ENCODE measurements at regions not wholly inside any gene's neighbourhood (a gene's known extent, or its start where the extent isn't known, plus 50 kb on each side); places are given as distances from the start of the nearest gene placed in this dataset.

DNA sequence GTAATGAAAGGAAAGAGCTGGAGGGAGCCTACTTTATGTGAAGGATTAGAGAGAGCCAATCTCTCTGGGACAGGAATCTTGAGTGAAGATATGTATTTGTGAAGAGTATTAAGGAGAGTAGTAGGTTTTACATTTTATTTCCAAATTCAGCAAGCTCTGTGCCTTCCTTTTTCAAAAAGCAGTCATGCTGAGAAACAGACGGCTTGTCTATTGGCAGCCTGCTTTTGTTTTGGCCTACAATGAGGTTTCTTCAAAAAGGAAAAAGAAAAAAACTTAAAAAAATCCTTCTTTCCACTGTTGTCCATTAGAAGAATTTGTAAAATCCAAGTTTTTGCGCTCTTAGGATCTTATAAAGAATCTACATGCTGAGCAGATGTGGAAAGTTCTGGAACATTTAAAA lies 103.6 kb upstream of the PTGFR start:
- Histone ChIP-seq H3K9ac (ENCODE audit: low read length) (no peak overlapping the region), H3K9me3 (ENCODE audit: control insufficient read depth in 1 of 2, insufficient read depth in 1 of 2, low read depth in 1 of 2, low read length in 2 of 2) (no peaks in the 10 kb centered on the region), H3K79me2 (ENCODE audit: insufficient read depth, low read length) (no peaks in the 10 kb centered on the region), H3K27me3 (ENCODE audit: insufficient read depth, low read length) (no peaks in the 10 kb centered on the region), H2AFZ (ENCODE audit: low read depth, low read length, poor library complexity, severe bottlenecking) (no peak overlapping the region), H3K36me3 (ENCODE audit: control insufficient read depth in 1 of 2, insufficient read depth in 2 of 2, low read length in 2 of 2) (no peaks in the 10 kb centered on the region), H3K4me3 (replicated peaks in 1 of 2; ENCODE audit: low read depth in 1 of 2, low read length in 2 of 2) (no peak overlapping the region), H3K4me2 (ENCODE audit: low read length) (no peak overlapping the region), H3K4me1 (ENCODE audit: control insufficient read depth in 1 of 2, insufficient read depth in 2 of 2, low read length in 2 of 2) (no peaks in the 10 kb centered on the region), H3K27ac (ENCODE audit: low read depth, low read length) (no peak overlapping the region), H3K9me2 (ENCODE audit: insufficient read depth) (no peaks in the 10 kb centered on the region), H4K20me1 (ENCODE audit: insufficient read depth) (no peaks in the 10 kb centered on the region)
- intact Hi-C loops (cut with micrococcal nuclease): loop anchor here (5.0 kb wide), 1 partner anchor 50 kb away; no protein-coding TSS in a partner anchor
- DNase-seq (ENCODE audit: low read depth, low spot score): no peak
- RAD21 ChIA-PET (ENCODE audit: low non-redundant PET in 1 of 2, low total read pairs in 2 of 2, uncharacterized antibody in 2 of 2, unreplicated experiment in 2 of 2): no interaction called here
- no peak for ATAC-seq
- no peak for TF ChIP-seq SRF (IDR thresholded peaks at IDR 0.05; ENCODE audit: low read depth)
- no TSS peak for BruUV-seq (replicated peaks)
- POLR2A ChIA-PET: no interaction called here
- CTCF ChIA-PET: no interaction called here

DNA sequence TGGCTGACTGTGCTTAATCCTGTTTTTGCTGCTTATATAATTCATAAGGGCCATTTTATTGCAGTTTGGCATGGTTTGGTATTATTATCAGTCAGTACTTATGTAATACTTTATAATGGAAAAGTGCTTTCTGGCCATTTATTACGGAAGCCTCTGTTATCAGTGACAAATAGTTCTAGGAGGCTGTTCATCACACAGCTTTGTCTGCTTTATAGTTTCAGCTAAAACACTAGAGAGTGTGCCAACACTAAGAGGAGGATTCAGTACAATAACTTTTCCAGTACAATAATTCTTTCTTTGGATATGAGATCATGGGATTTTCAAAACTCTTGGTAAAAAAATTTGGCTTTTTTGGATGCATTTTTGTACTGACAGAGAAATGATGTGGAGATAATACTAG lies 102.9 kb upstream of the PTGFR start:
- no TSS peak for BruUV-seq (replicated peaks)
- H3K27ac ChIP-seq (ENCODE audit: low read depth, low read length): no peak overlapping the region
- H3K4me3 ChIP-seq (replicated peaks in 1 of 2; ENCODE audit: low read depth in 1 of 2, low read length in 2 of 2): no peak overlapping the region
- ChIA-PET RAD21 (ENCODE audit: low non-redundant PET in 1 of 2, low total read pairs in 2 of 2, uncharacterized antibody in 2 of 2, unreplicated experiment in 2 of 2) (no interaction called here), CTCF (no interaction called here), POLR2A (no interaction called here)
- no peak overlapping the region for H2AFZ ChIP-seq (ENCODE audit: low read depth, low read length, poor library complexity, severe bottlenecking)
- H3K4me1 ChIP-seq (ENCODE audit: control insufficient read depth in 1 of 2, insufficient read depth in 2 of 2, low read length in 2 of 2): no peaks in the 10 kb centered on the region
- intact Hi-C loops (cut with micrococcal nuclease): loop anchor here (5.0 kb wide), 1 partner anchor 49 kb away; no protein-coding TSS in a partner anchor
- H3K27me3 ChIP-seq (ENCODE audit: insufficient read depth, low read length): no peaks in the 10 kb centered on the region
- no peaks in the 10 kb centered on the region for H3K79me2 ChIP-seq (ENCODE audit: insufficient read depth, low read length)
- no peaks in the 10 kb centered on the region for H3K9me3 ChIP-seq (ENCODE audit: control insufficient read depth in 1 of 2, insufficient read depth in 1 of 2, low read depth in 1 of 2, low read length in 2 of 2)
- H3K9ac ChIP-seq (ENCODE audit: low read length): no peak overlapping the region
- ATAC-seq (no peak), DNase-seq (ENCODE audit: low read depth, low spot score) (no peak)
- no peaks in the 10 kb centered on the region for H3K9me2 ChIP-seq (ENCODE audit: insufficient read depth)
- no peaks in the 10 kb centered on the region for H3K36me3 ChIP-seq (ENCODE audit: control insufficient read depth in 1 of 2, insufficient read depth in 2 of 2, low read length in 2 of 2)
- H3K4me2 ChIP-seq (ENCODE audit: low read length): no peak overlapping the region
- no peaks in the 10 kb centered on the region for H4K20me1 ChIP-seq (ENCODE audit: insufficient read depth)
- TF ChIP-seq CEBPB (IDR thresholded peaks at IDR 0.05; ENCODE audit: low read depth) (no peak), CBX3 (IDR thresholded peaks at IDR 0.05; ENCODE audit: low read depth) (no peak), EGR1 (IDR thresholded peaks at IDR 0.05; ENCODE audit: low read depth) (no peak), RAD21 (IDR thresholded peaks at IDR 0.05; ENCODE audit: low read depth) (no peak), FOSL1 (IDR thresholded peaks at IDR 0.05; ENCODE audit: low read depth) (no peak), ZNF274 (IDR thresholded peaks at IDR 0.05; ENCODE audit: low read depth, low read length) (no peak), ELF1 (IDR thresholded peaks at IDR 0.05; ENCODE audit: borderline replicate concordance, low read depth) (no peak), POLR2A (IDR thresholded peaks at IDR 0.05; ENCODE audit: borderline replicate concordance, extremely low read depth, insufficient read depth, insufficient read length) (no peak), POLR2AphosphoS5 (IDR thresholded peaks at IDR 0.05; ENCODE audit: low read depth, low read length) (no peak), YY1 (IDR thresholded peaks at IDR 0.05; ENCODE audit: extremely low read depth, insufficient replicate concordance, low read depth, low read length) (no peak)
- TF ChIP-seq, protein P1, sequence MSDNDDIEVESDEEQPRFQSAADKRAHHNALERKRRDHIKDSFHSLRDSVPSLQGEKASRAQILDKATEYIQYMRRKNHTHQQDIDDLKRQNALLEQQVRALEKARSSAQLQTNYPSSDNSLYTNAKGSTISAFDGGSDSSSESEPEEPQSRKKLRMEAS (IDR thresholded peaks at IDR 0.05): no peak
- TF ChIP-seq, protein P2, sequence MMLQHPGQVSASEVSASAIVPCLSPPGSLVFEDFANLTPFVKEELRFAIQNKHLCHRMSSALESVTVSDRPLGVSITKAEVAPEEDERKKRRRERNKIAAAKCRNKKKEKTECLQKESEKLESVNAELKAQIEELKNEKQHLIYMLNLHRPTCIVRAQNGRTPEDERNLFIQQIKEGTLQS (IDR thresholded peaks at IDR 0.05): no peak
- TF ChIP-seq, protein P3, sequence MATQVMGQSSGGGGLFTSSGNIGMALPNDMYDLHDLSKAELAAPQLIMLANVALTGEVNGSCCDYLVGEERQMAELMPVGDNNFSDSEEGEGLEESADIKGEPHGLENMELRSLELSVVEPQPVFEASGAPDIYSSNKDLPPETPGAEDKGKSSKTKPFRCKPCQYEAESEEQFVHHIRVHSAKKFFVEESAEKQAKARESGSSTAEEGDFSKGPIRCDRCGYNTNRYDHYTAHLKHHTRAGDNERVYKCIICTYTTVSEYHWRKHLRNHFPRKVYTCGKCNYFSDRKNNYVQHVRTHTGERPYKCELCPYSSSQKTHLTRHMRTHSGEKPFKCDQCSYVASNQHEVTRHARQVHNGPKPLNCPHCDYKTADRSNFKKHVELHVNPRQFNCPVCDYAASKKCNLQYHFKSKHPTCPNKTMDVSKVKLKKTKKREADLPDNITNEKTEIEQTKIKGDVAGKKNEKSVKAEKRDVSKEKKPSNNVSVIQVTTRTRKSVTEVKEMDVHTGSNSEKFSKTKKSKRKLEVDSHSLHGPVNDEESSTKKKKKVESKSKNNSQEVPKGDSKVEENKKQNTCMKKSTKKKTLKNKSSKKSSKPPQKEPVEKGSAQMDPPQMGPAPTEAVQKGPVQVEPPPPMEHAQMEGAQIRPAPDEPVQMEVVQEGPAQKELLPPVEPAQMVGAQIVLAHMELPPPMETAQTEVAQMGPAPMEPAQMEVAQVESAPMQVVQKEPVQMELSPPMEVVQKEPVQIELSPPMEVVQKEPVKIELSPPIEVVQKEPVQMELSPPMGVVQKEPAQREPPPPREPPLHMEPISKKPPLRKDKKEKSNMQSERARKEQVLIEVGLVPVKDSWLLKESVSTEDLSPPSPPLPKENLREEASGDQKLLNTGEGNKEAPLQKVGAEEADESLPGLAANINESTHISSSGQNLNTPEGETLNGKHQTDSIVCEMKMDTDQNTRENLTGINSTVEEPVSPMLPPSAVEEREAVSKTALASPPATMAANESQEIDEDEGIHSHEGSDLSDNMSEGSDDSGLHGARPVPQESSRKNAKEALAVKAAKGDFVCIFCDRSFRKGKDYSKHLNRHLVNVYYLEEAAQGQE (IDR thresholded peaks at IDR 0.05; ENCODE audit: low read depth): no peak
- TF ChIP-seq, protein P4, sequence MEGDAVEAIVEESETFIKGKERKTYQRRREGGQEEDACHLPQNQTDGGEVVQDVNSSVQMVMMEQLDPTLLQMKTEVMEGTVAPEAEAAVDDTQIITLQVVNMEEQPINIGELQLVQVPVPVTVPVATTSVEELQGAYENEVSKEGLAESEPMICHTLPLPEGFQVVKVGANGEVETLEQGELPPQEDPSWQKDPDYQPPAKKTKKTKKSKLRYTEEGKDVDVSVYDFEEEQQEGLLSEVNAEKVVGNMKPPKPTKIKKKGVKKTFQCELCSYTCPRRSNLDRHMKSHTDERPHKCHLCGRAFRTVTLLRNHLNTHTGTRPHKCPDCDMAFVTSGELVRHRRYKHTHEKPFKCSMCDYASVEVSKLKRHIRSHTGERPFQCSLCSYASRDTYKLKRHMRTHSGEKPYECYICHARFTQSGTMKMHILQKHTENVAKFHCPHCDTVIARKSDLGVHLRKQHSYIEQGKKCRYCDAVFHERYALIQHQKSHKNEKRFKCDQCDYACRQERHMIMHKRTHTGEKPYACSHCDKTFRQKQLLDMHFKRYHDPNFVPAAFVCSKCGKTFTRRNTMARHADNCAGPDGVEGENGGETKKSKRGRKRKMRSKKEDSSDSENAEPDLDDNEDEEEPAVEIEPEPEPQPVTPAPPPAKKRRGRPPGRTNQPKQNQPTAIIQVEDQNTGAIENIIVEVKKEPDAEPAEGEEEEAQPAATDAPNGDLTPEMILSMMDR (IDR thresholded peaks at IDR 0.05 in 2 of 3, conservative IDR thresholded peaks at IDR 0.05 in 1 of 3; ENCODE audit: borderline replicate concordance in 1 of 3, insufficient read depth in 1 of 3, low read depth in 2 of 3, low read length in 2 of 3): no peak

All from HCT116 (cell line).